RWPE1 (cell line): ENCODE measurements at regions not wholly inside any gene's neighbourhood (a gene's known extent, or its start where the extent isn't known, plus 50 kb on each side); places are given as distances from the start of the nearest gene placed in this dataset.

Source experiments
- CTCF ChIA-PET: fragments of 350-600 bp; sonication (Branson Sonifier 250); formaldehyde crosslinking; extraction: SDS; loops from one replicate; lab custom pipeline; 2021; lab: Yijun Ruan, JAX
- POLR2A ChIA-PET: fragments of 400-600 bp; formaldehyde crosslinking; extraction: SDS; loops from one replicate; lab custom pipeline; 2020; ENCODE audit warnings: antibody characterized with exemption; ENCODE audit not compliant: low non-redundant PET; lab: Yijun Ruan, JAX
- DNase-seq: peaks from one replicate; pipeline ENCODE4 v3.0.0; 2012; ENCODE audit warnings: low spot score
- H3K27ac ChIP-seq: fragments of 450-650 bp; 2 replicates; pipeline ENCODE4 v1.5.1; 2017
- CTCF ChIP-seq: fragments of 450-650 bp; conservative IDR thresholded peaks from 2 replicates; pipeline ENCODE4 v1.5.1; 2017; ENCODE audit warnings: low read depth, mild to moderate bottlenecking

DNA sequence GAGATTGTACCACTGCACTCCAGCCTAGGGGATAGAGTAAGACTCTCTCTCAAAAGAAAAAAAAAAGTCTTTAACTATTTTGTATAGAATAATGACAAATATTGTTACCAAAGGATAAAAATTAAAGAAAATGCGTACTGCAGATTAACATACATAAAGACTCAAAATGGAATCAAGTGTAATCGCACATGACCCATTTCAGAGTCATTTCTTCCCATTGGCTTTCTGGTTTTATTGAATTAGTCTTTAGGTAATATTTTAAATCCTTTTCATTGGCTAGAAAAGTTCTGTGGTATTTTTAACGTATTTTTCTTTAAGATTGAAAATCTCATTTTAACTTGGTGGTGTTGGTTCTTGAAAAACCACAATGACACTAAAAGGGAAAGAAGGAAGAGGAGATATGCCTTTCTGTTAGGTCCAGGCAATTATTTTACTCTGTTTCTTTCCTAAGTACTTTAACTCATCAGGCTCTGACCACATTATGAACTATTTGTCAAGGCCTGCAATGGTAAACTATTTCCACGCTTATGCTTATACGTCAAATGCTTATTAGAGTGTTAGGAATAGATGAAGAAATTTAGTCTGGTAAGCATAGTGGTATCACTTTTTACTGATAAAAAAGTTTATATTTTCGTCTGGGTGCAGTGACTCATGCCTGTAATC lies 52.3 kb downstream of the PLEKHG1 start:
- POLR2A ChIA-PET = no interaction called here
- CTCF ChIA-PET = no interaction called here
- H3K27ac ChIP-seq = no peak overlapping the region
- DNase-seq = no peak
- TF ChIP-seq CTCF = no peak

- no peak overlapping the region for H3K27ac ChIP-seq
- DNase-seq = no peak
- TF ChIP-seq CTCF = no peak
- CTCF ChIA-PET = interaction anchor here (0.6 to 0.7 kb wide), 3 partner anchors 158 to 1344 kb away, joined by 4 to 7 read pairs (median 4); no protein-coding TSS in a partner anchor
- POLR2A ChIA-PET = no interaction called here
Measured at GRCh38 chr6:150652848-150653613, 53.3 kb downstream of the PLEKHG1 start.

DNA sequence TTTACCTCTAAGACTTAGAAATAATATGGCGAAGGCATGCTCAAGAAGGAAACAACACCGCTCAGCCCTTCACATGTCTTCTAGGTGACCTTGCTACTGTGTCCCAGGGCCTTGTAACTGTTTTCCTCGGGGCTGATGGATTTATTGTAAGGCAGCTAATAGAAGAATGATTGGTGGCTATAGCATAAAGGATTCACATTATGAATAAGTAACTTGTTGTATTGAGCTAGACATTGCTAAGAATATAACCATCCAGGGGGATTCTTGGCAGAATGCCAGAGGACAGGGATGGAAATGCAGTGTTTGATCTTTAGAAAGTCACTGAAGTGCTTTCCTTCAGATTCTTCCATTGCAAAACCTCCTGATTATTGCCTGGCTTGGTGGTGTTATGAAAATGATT lies 54.9 kb downstream of the PLEKHG1 start:
- no peak for TF ChIP-seq CTCF
- DNase-seq = no peak
- no peak overlapping the region for H3K27ac ChIP-seq
- ChIA-PET CTCF (no interaction called here), POLR2A (no interaction called here)

DNA sequence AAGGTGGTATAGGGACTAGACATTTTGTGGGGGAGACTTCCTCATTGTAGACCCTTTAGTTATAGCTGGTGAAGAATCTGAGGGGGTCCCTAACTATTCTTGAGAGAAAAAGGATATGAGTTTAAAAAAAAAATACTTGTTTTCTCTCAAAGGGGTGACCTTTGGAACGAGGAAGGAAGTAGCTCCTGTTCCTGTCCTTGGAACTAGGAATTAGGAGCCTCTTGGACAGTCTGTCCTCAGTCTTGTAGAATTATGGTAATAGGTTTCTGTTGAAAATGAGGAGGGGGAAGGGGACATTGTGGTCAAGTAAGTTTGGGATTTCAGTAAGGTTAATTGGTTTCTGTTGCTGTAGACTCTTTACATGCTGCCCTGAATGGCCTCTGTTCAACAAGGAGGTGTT lies 56.5 kb downstream of the PLEKHG1 start:
- no peak for TF ChIP-seq CTCF
- DNase-seq = no peak
- no peak overlapping the region for H3K27ac ChIP-seq
- ChIA-PET CTCF (no interaction called here), POLR2A (no interaction called here)

- no peak overlapping the region for H3K27ac ChIP-seq
- TF ChIP-seq CTCF = no peak
- ChIA-PET CTCF (interaction anchor here (1.0 kb wide), 1 partner anchor 240 kb away, joined by 4 read pairs; no protein-coding TSS in a partner anchor), POLR2A (no interaction called here)
- DNase-seq = no peak
Measured at GRCh38 chr6:150658421-150658820, 58.7 kb downstream of the PLEKHG1 start.

DNA sequence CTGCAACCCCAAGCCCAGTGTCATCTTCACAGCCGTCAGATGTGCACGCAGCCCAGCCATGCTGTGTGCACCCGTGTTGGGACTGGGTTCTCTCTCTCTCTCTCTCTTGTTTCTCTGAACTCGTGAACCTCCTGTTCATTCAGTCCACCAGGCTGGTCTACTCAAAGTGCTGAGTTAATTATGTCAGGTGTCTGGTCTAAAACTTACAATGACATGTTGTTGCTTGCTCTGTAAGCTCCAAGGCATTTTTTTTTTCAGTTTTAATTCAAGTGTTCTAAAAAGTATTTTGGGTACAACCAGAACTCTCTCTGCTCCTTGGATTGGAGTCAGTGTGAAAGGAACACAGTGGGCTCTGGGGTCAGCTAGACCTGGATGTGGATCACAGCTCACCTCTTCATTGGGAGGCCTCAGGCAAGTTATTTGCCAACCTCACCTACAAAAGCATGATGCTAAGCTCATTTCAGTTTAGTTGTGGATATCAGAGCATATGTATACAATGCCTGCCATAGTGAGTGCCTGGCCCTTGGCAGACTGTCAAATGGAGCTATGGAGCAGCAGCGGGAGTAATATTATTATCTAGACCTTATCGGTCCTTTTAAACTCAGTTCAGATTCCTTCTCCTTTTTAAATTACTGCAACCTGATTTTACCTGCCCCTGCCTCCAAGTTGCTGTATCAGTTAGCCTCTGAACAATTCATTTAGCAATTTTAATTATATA lies 59.5 kb downstream of the PLEKHG1 start:
- DNase-seq = no peak
- ChIA-PET CTCF (interaction anchor here (0.6 to 1.0 kb wide), 2 partner anchors 123 to 241 kb away, joined by 3 to 4 read pairs; no protein-coding TSS in a partner anchor), POLR2A (no interaction called here)
- no peak for TF ChIP-seq CTCF
- no peak overlapping the region for H3K27ac ChIP-seq
